D341Med (cell line): ENCODE measurements at regions not wholly inside any gene's neighbourhood (a gene's known extent, or its start where the extent isn't known, plus 50 kb on each side); places are given as distances from the start of the nearest gene placed in this dataset.
"Not testable (repeated sequence)": the region's sequence is repeated elsewhere in the genome, so short reads cannot be mapped to it uniquely, and the experiment has no call there.

Experiments used
- DNase-seq: peaks from one replicate; pipeline ENCODE4 v3.0.0; 2012; ENCODE audit warnings: low spot score

DNA sequence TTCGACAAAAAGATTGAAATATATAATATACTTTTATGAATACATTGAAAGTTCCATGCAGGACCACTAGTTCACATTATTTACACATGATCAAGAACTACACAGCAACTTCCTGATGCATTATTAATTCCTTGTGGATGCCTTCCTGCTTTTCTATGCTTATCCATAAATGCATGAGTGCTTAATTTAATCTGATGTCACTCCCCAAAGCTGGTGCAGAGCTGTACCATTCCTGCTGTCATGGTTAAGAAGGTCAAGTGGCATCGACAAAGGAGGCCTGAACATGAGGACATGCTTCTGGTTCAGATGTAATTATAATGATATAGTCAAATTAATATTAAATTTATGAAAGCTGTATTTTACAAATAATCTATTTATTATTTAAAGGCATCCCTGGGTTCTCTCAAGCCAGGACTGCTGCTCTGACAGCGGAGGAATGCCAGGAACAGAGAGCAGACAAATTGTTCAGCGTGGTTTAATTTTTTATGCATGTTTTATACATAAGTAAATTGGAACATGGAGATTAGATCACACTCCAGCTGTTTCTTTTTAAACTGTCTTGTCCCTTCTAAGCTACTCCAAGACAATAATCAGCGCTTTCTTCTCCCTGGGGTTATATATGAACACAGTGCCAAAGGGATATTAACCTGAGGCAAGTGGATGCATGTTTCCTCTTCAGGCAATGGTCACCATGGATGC is 307.3 kb upstream of the CNTNAP5 start:
- no peak for DNase-seq

DNA sequence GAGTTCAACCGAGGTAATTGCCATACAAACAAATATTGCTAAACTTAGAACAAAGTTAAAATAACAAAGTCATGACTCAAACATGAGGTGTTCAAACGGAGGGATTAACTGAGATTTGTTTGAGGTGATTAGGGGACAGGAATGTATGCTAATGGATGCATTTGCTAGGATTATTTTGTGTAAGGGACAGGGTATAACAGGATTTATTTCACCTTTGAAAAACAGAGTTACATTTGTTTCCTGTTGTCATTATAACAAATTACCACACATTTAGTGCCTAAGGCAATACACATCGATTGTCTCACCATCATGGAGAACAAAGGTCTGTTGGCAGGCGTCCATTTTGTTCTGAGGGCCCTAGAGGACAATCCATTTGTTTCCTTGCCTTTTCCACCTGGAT is 304.3 kb upstream of the CNTNAP5 start:
- DNase-seq = no peak

DNA sequence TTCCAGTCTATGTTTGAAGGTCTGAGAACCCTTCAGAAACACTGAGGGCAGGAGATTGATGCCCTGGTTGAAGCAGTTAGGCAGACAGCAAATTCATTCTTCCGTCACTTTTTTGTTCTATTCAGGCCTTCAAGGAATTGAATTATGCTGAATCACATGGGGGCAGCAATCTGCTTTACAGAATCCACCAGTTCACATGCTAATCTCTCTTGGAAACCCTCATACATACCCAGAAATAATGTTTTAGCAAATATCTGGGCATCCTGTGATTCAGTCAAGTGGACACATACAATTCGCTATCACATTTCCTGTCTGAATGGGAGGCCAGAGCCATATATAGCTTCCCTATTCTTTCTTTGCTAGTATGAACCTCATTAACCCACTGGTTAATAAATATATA is 301.4 kb upstream of the CNTNAP5 start:
- DNase-seq = no peak

- no peak for DNase-seq
These were observed 292.5 kb upstream of the CNTNAP5 start for GRCh38 chr2:123732563-123732962.

DNA sequence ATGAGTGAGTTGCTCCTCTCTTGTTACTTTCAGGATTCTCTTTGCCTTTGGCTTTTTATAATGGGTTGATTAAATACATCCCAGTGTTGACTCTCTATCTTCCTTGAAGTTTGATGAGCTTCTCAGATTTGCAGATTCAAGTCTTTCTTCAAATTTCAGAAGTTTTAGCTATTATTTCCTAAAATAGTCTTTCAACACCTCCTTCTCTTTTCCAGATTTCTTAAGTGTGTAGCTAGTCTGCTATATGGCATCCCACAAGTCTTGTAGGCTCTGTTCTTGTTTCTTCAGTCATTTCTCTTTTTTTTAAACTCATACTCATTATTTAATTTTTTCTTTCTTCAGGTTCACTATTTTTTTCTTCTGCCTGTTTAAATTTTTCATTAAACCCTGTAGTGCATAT is 287.7 kb upstream of the CNTNAP5 start:
- no peak for DNase-seq

- no peak for DNase-seq
These were observed 286.4 kb upstream of the CNTNAP5 start for GRCh38 chr2:123738643-123739042.

- DNase-seq = no peak
These were observed 279.1 kb upstream of the CNTNAP5 start for GRCh38 chr2:123746006-123746405.

DNA sequence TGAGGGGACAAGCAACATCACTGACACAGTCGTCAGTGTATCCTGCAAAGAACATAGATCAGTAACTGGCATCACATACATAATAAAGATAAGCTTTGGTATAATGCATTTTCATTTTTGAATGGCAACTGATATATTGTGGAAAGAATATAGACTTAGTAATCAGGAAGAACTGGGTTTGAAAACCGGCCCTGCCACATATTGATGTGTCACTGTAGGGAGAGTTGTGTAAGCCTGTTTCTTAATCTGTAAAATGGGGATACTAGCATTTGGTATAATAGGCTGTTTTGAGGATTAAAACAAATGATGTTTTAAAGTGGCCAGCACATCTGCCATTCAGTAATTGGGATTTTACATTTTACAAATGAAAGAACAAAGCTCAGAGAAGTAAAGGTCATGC is 277.8 kb upstream of the CNTNAP5 start:
- DNase-seq = no peak

GRCh38 chr2:123762221-123762620 is 262.9 kb upstream of the CNTNAP5 start:
- no peak for DNase-seq

GRCh38 chr2:123768233-123768632 is 256.9 kb upstream of the CNTNAP5 start:
- no peak for DNase-seq

DNA sequence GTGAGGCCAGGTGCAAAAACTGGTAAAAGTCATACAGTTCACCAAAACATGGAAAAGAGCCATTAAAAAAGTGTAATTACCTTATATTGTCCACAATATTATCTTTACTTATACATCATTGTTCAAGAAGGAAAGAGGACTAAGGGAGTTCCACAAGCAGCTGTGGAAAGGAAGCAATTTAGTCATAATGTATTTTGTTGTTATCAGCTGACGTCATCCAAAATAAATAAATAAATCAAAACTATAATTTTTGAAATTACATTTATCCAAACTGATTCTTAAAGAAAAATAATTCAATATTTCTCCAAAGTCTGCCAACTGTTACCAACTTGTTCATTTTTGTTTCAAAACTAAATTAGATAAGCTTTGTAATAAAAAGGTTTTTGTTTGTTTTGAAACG is 256.1 kb upstream of the CNTNAP5 start:
- DNase-seq = no peak

DNA sequence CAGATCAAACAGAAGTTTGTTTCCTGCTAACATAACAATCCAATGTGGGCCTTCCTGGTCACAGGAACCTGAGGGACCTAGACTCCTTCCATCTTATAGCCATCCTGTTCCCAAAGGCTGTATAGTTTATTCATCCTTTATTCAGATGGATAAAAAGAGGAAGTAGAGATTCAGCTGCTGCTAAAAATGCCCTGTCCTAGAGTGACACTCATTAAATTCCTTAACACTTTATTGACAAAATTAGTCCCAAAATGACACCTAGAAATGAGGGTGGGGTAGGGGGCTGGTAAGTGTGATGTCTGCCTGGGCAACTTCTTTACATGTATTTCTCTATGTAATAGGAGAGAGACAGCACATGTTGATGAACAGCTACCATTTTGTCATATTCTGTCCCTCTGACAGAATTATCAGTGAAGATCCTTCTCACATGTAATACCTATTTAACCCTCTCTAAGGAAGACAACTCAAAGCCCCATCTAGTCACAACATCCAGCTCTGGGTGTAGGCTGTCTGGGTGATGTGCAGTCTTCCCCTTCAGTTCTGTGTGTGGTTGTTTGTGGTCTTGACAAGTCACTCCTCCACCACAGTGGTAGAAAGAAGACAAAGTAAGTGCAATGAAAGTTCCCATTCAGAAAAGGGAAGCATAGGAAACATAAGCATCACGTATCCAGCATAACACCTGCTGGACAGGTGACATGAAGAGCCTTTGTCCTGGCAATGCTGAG is 253.9 kb upstream of the CNTNAP5 start:
- DNase-seq = no peak

DNA sequence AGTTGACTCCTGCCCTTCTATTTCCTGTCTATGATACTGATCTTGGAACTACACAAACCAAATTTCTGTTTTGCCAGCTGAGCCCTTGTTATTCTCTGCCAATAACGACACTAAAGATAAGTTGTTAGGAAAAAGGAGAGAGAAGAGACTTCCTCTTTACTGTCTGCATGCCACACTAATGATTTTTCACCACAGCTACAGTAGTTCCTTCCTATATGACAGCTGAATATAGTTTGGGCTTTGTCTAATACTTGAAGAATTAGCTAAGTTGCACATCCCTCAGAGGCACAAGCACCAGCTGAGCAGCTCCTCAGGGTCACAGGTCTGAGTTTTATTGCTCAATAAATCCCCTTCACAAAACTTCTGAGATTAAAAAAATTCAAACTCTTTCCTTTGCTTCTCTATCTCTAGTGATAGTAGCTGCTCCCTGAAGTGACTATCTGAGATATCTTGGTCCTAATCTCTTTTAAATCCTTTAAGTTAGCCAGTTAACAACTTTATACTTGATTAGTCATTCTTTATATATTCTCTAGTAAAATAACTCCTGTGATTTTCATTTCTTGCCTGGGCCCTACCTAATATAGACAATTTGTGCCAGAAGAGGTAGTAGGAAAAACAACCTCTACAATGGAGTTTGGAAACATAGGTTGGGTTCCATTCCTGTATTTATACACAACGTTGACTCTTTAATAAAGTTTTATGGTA is 253.0 kb upstream of the CNTNAP5 start:
- no peak for DNase-seq

- no peak for DNase-seq
These were observed 248.0 kb upstream of the CNTNAP5 start for GRCh38 chr2:123777116-123777515.

DNA sequence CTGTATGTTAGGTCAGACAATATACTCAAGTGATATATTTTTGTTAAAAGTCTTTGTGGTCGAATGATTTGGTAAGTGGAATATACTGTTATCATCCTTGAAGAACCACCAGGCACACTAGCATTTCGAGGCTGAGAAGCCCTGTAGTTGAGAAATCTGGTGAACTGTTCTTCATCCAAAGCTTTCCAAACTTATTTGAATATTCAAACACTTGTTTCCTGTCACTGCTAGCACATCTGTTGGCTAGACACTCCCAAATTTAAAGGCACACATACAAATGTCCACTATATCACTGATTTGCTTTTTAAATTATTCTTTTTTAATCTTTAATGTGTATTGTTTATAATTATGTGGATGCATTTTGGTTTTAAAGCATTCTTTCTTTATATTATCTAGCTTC is 241.9 kb upstream of the CNTNAP5 start:
- DNase-seq = no peak

- no peak for DNase-seq
These were observed 239.8 kb upstream of the CNTNAP5 start for GRCh38 chr2:123785332-123785731.

- no peak for DNase-seq
These were observed 233.9 kb upstream of the CNTNAP5 start for GRCh38 chr2:123791207-123791606.

- no peak for DNase-seq
These were observed 233.4 kb upstream of the CNTNAP5 start for GRCh38 chr2:123791684-123792083.

DNA sequence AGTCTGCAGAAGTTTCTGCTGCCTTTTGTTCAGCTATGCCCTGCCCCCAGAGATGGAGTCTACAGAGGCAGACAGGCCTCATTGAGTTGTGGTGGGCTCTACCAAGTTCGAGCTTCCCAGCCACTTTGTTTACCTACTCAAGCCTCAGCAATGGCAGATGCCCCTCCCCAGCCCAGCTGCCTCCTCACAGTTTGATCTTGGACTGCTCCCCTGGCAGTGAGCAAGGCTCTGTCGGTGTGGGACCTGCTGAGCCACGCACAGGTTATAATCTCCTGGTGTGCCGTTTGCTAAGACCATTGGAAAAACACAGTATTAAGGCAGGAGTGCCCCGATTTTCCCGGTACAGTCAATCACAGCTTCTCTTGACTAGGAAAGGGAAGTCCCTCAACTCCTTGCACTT is 221.0 kb upstream of the CNTNAP5 start:
- not testable (repeated sequence) for DNase-seq

- not testable (repeated sequence) for DNase-seq
These were observed 219.3 kb upstream of the CNTNAP5 start for GRCh38 chr2:123805746-123806145.

DNA sequence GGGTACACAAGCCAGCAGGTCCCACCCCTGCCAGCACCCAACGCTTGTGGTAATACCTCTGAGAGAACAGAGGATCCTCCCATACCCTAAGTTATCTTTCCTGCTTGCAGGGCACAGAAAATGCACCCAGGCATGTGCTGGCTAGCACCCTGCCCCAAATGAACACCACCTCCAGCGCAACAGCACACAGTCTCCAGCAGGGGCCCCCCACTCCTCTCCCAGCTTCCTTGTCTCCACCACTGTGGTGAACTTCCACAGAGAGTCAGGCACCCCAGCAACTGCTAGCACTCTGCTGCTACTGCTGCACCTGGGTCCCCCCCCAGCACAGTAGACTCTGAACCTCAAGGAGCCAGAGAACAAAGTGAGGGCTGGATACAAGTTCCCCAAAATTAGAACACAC is 216.8 kb upstream of the CNTNAP5 start:
- DNase-seq = no peak

- DNase-seq = no peak
These were observed 213.2 kb upstream of the CNTNAP5 start for GRCh38 chr2:123811846-123812245.

DNA sequence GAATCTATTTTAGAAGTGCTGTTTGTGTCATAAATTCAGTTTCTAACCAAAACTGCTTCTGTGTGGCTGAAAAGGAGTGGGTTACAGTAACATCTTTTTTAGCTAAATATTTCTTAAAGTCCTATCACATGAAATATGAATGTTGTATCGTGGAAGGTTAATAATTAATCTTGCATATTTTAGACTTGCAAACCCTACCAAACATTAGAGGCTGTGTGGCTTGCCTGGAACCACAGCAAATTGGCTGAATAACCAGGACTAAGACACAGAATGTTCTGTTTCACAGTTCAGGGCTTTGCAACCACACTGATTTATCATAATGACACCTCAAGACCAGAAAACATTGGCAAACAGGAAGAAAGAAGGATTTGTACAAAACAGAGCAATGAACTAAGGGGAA is 208.9 kb upstream of the CNTNAP5 start:
- no peak for DNase-seq
